Activated CD8-positive, alpha-beta memory T cell treated with anti-CD3 and anti-CD28 coated beads, Interleukin-2, amount 50 U/mL, for 4 hours (primary cell): ENCODE measurements at regions not wholly inside any gene's neighbourhood (a gene's known extent, or its start where the extent isn't known, plus 50 kb on each side); places are given as distances from the start of the nearest gene placed in this dataset.

Experiments
- DNase-seq: peaks from one replicate; pipeline ENCODE4 v3.0.0-alpha.2; 2020

- DNase-seq, result no peak
These were observed 192.4 kb upstream of the NEIL3 start for GRCh38 chr4:177117256-177117655.

- DNase-seq, result no peak
These were observed 191.1 kb upstream of the NEIL3 start for GRCh38 chr4:177118596-177118995.

GRCh38 chr4:177119021-177119471 is 190.6 kb upstream of the NEIL3 start:
- DNase-seq, result no peak

- DNase-seq, result no peak
These were observed 190.0 kb upstream of the NEIL3 start for GRCh38 chr4:177119691-177120090.

GRCh38 chr4:177123811-177124210 is 185.9 kb upstream of the NEIL3 start:
- DNase-seq, result no peak

GRCh38 chr4:177124349-177125064 is 185.2 kb upstream of the NEIL3 start:
- no peak for DNase-seq

- no peak for DNase-seq
These were observed 184.0 kb upstream of the NEIL3 start for GRCh38 chr4:177125656-177126055.

- no peak for DNase-seq
These were observed 182.0 kb upstream of the NEIL3 start for GRCh38 chr4:177127658-177128057.

GRCh38 chr4:177128306-177128705 is 181.4 kb upstream of the NEIL3 start:
- DNase-seq, result no peak

GRCh38 chr4:177131736-177132135 is 177.9 kb upstream of the NEIL3 start:
- no peak for DNase-seq

GRCh38 chr4:177147668-177148067 is 162.0 kb upstream of the NEIL3 start:
- no peak for DNase-seq

- DNase-seq, result no peak
These were observed 154.2 kb upstream of the NEIL3 start for GRCh38 chr4:177155454-177155853.

GRCh38 chr4:177159600-177159999 is 150.1 kb upstream of the NEIL3 start:
- DNase-seq, result no peak

GRCh38 chr4:177161781-177162180 is 147.9 kb upstream of the NEIL3 start:
- DNase-seq, result no peak

- no peak for DNase-seq
These were observed 146.1 kb upstream of the NEIL3 start for GRCh38 chr4:177163532-177163931.

- DNase-seq, result no peak
These were observed 138.1 kb upstream of the NEIL3 start for GRCh38 chr4:177171588-177171987.

GRCh38 chr4:177175473-177175872 is 134.2 kb upstream of the NEIL3 start:
- no peak for DNase-seq

- DNase-seq, result no peak
These were observed 132.1 kb upstream of the NEIL3 start for GRCh38 chr4:177177541-177178081.

- DNase-seq, result no peak
These were observed 131.4 kb upstream of the NEIL3 start for GRCh38 chr4:177178246-177178645.

- no peak for DNase-seq
These were observed 127.5 kb upstream of the NEIL3 start for GRCh38 chr4:177182166-177182565.

- DNase-seq, result no peak
These were observed 126.9 kb upstream of the NEIL3 start for GRCh38 chr4:177182728-177183127.

- no peak for DNase-seq
These were observed 124.5 kb upstream of the NEIL3 start for GRCh38 chr4:177185151-177185550.

- DNase-seq, result no peak
These were observed 124.1 kb upstream of the NEIL3 start for GRCh38 chr4:177185579-177185978.

GRCh38 chr4:177187371-177187770 is 122.3 kb upstream of the NEIL3 start:
- DNase-seq, result no peak

GRCh38 chr4:177190995-177191580 is 118.6 kb upstream of the NEIL3 start:
- no peak for DNase-seq
